Loucy (cell line): ENCODE measurements at regions not wholly inside any gene's neighbourhood (a gene's known extent, or its start where the extent isn't known, plus 50 kb on each side); places are given as distances from the start of the nearest gene placed in this dataset.

Experiments
- CTCF ChIP-seq: fragments of 200-600 bp; sonication (generic); conservative IDR thresholded peaks from 2 replicates; pipeline ENCODE4 v1.5.1; 2014; ENCODE audit warnings: mild to moderate bottlenecking, antibody characterized with exemption, low read length
- EZH2phosphoT487 ChIP-seq: fragments of 200-600 bp; IDR thresholded peaks from 2 replicates; pipeline ENCODE4 v1.6.1; 2018; ENCODE audit warnings: antibody characterized with exemption, mild to moderate bottlenecking, moderate library complexity, borderline replicate concordance

- TF ChIP-seq CTCF = no peak
- no peak for TF ChIP-seq EZH2phosphoT487
Measured at GRCh38 chr14:87260460-87260859, 732.5 kb downstream of the GALC start.
